Caco-2 (cell line): ENCODE measurements at regions not wholly inside any gene's neighbourhood (a gene's known extent, or its start where the extent isn't known, plus 50 kb on each side); places are given as distances from the start of the nearest gene placed in this dataset.

ENCODE experiments used
- BruUV-seq: library from RNA; stranded (reverse); fragments of 400-500 nt; replicated peaks from 2 replicates; lab custom pipeline; 2021; lab: Mats Ljungman, UMichigan
- CTCF ChIA-PET: fragments of 300-600 bp; sonication (Branson Sonifier 250); formaldehyde crosslinking; loops from one replicate; lab custom pipeline; 2022; ENCODE audit warnings: antibody characterized with exemption; lab: Charles Lee
- POLR2A ChIA-PET: fragments of 300-600 bp; sonication (Branson Sonifier 250); formaldehyde crosslinking; loops from one replicate; lab custom pipeline; 2022; ENCODE audit warnings: antibody characterized with exemption; lab: Charles Lee
- DNase-seq, 2 experiments: peaks; one replicate each; pipeline versions ENCODE4 v3.0.0 to v3.0.0-alpha.2; 2020 to 2022
- H3K27me3 ChIP-seq: replicated peaks from 2 replicates; pipeline ENCODE4 v1.6.0; 2011; ENCODE audit warnings: low read length; ENCODE audit not compliant: control insufficient read depth, insufficient read depth
- H3K36me3 ChIP-seq: 2 replicates; pipeline ENCODE4 v1.5.1; 2011; ENCODE audit warnings: low read length; ENCODE audit not compliant: control insufficient read depth, insufficient read depth
- H3K4me1 ChIP-seq: fragments of 250-450 bp; sonication (Bioruptor Pico); 2 replicates; pipeline ENCODE4 v1.5.1; 2020; ENCODE audit warnings: mild to moderate bottlenecking
- H3K4me3 ChIP-seq: 2 replicates; pipeline ENCODE4 v1.5.1; 2011; ENCODE audit warnings: low read depth, mild to moderate bottlenecking, control low read depth, low read length
- H3K9me3 ChIP-seq: fragments of 250-450 bp; sonication (Bioruptor Pico); 2 replicates; pipeline ENCODE4 v1.5.1; 2020; ENCODE audit warnings: mild to moderate bottlenecking, moderate library complexity
- H3K27ac Mint-ChIP-seq: one replicate; pipeline ENCODE4 v1.8.0; 2022; ENCODE audit warnings: mixed read lengths; ENCODE audit not compliant: unreplicated experiment
- H3K27me3 Mint-ChIP-seq: one replicate; pipeline ENCODE4 v1.8.0; 2022; ENCODE audit warnings: mixed read lengths; ENCODE audit not compliant: insufficient read depth, unreplicated experiment
- H3K36me3 Mint-ChIP-seq: one replicate; pipeline ENCODE4 v1.8.0; 2022; ENCODE audit warnings: mild to moderate bottlenecking, mixed read lengths; ENCODE audit not compliant: insufficient read depth, unreplicated experiment
- H3K4me1 Mint-ChIP-seq: one replicate; pipeline ENCODE4 v1.8.0; 2022; ENCODE audit warnings: low read depth, mixed read lengths; ENCODE audit not compliant: unreplicated experiment
- H3K4me3 Mint-ChIP-seq: one replicate; pipeline ENCODE4 v1.8.0; 2022; ENCODE audit warnings: mild to moderate bottlenecking, moderate library complexity, mixed read lengths; ENCODE audit not compliant: unreplicated experiment
- H3K9me3 Mint-ChIP-seq: one replicate; pipeline ENCODE4 v1.8.0; 2022; ENCODE audit warnings: mixed read lengths; ENCODE audit not compliant: unreplicated experiment
- CTCF ChIP-seq, 2 experiments: fragments of 200-600 bp in 1 of 2; IDR thresholded peaks; 1 replicate in 1 of 2; 2 replicates in 1 of 2; pipeline versions ENCODE4 v1.5.1 to v1.8.0; 2011 to 2022; ENCODE audit warnings: antibody characterized with exemption in 1 of 2, control low read depth in 1 of 2, inconsistent platforms in 1 of 2, low read depth in 1 of 2, low read length in 1 of 2, mild to moderate bottlenecking in 1 of 2, moderate library complexity in 1 of 2; ENCODE audit not compliant: insufficient read depth in 1 of 2, severe bottlenecking in 1 of 2, unreplicated experiment in 1 of 2
- intact Hi-C: fragments of 100-400 bp; cut with micrococcal nuclease; formaldehyde crosslinking; loops from one replicate; pipeline ENCODE4 v1.10.0; 2022; ENCODE audit not compliant: unreplicated experiment

GRCh38 chr10:3396116-3396515 is 223.5 kb upstream of the PITRM1 start:
- H3K4me1 ChIP-seq, result no peaks in the 10 kb centered on the region
- no peak for DNase-seq
- H3K27me3 ChIP-seq, result no peaks in the 10 kb centered on the region
- no peak overlapping the region for H3K4me3 ChIP-seq
- POLR2A ChIA-PET, result no interaction called here
- no peak overlapping the region for H3K27ac Mint-ChIP-seq
- no peak overlapping the region for H3K4me3 Mint-ChIP-seq
- intact Hi-C loops, result no loop called here
- H3K27me3 Mint-ChIP-seq, result no peaks in the 10 kb centered on the region
- H3K36me3 ChIP-seq, result no peaks in the 10 kb centered on the region
- CTCF ChIA-PET, result interaction anchor here (0.6 to 0.7 kb wide), 2 partner anchors 48 to 109 kb away, joined by 3 read pairs; no protein-coding TSS in a partner anchor
- no peaks in the 10 kb centered on the region for H3K9me3 ChIP-seq
- no peaks in the 10 kb centered on the region for H3K36me3 Mint-ChIP-seq
- no TSS peak for BruUV-seq
- TF ChIP-seq CTCF (IDR thresholded peaks at IDR 0.05; ENCODE audit: insufficient read depth in 1 of 2, low read depth in 1 of 2, low read length in 1 of 2, severe bottlenecking in 1 of 2, unreplicated experiment in 1 of 2), result no peak
- no peaks in the 10 kb centered on the region for H3K4me1 Mint-ChIP-seq
- no peaks in the 10 kb centered on the region for H3K9me3 Mint-ChIP-seq

GRCh38 chr10:3395458-3395861 is 222.9 kb upstream of the PITRM1 start:
- Histone ChIP-seq H3K9me3 (no peaks in the 10 kb centered on the region), H3K4me1 (no peaks in the 10 kb centered on the region), H3K36me3 (no peaks in the 10 kb centered on the region), H3K27me3 (no peaks in the 10 kb centered on the region), H3K4me3 (no peak overlapping the region)
- no peak for TF ChIP-seq CTCF (IDR thresholded peaks at IDR 0.05; ENCODE audit: insufficient read depth in 1 of 2, low read depth in 1 of 2, low read length in 1 of 2, severe bottlenecking in 1 of 2, unreplicated experiment in 1 of 2)
- no peak overlapping the region for H3K27ac Mint-ChIP-seq
- BruUV-seq, result no TSS peak
- DNase-seq, result no peak
- POLR2A ChIA-PET, result no interaction called here
- H3K4me3 Mint-ChIP-seq, result no peak overlapping the region
- CTCF ChIA-PET, result no interaction called here
- H3K27me3 Mint-ChIP-seq, result no peaks in the 10 kb centered on the region
- no peaks in the 10 kb centered on the region for H3K9me3 Mint-ChIP-seq
- no peaks in the 10 kb centered on the region for H3K36me3 Mint-ChIP-seq
- H3K4me1 Mint-ChIP-seq, result no peaks in the 10 kb centered on the region
- intact Hi-C loops, result no loop called here

GRCh38 chr10:3395041-3395440 is 222.5 kb upstream of the PITRM1 start:
- Histone ChIP-seq H3K27me3 (no peaks in the 10 kb centered on the region), H3K4me3 (no peak overlapping the region), H3K4me1 (no peaks in the 10 kb centered on the region), H3K36me3 (no peaks in the 10 kb centered on the region), H3K9me3 (no peaks in the 10 kb centered on the region)
- no peak for DNase-seq
- ChIA-PET POLR2A (no interaction called here), CTCF (no interaction called here)
- no peaks in the 10 kb centered on the region for H3K27me3 Mint-ChIP-seq
- no peak overlapping the region for H3K27ac Mint-ChIP-seq
- no peaks in the 10 kb centered on the region for H3K36me3 Mint-ChIP-seq
- TF ChIP-seq CTCF (IDR thresholded peaks at IDR 0.05; ENCODE audit: insufficient read depth in 1 of 2, low read depth in 1 of 2, low read length in 1 of 2, severe bottlenecking in 1 of 2, unreplicated experiment in 1 of 2), result no peak
- intact Hi-C loops, result no loop called here
- BruUV-seq, result no TSS peak
- H3K4me1 Mint-ChIP-seq, result no peaks in the 10 kb centered on the region
- H3K4me3 Mint-ChIP-seq, result no peak overlapping the region
- H3K9me3 Mint-ChIP-seq, result no peaks in the 10 kb centered on the region
